ENCODE measurements at regions not wholly inside any gene's neighbourhood (a gene's known extent, or its start where the extent isn't known, plus 50 kb on each side); places are given as distances from the start of the nearest gene placed in this dataset.
"Not testable (repeated sequence)": the region's sequence is repeated elsewhere in the genome, so short reads cannot be mapped to it uniquely, and the experiment has no call there.

GRCh38 chr11:109512680-109513079 is 90.7 kb downstream of the C11orf87 start:
- peak; percentile 67 for DNase-seq (ENCODE audit: low read depth)
- TF ChIP-seq CTCF (IDR thresholded peaks at IDR 0.05; ENCODE audit: low read depth, low read length) (no peak), MAX (IDR thresholded peaks at IDR 0.05; ENCODE audit: low read depth, low read length) (peak; percentile 92), MYC (IDR thresholded peaks at IDR 0.05; ENCODE audit: low read depth, low read length) (peak; percentile 94)
- no peak overlapping the region for H3K4me3 ChIP-seq (ENCODE audit: low read depth, low read length)

GRCh38 chr11:109514313-109515018 is 92.5 kb downstream of the C11orf87 start:
- no peak overlapping the region for H3K4me3 ChIP-seq (ENCODE audit: low read depth, low read length)
- DNase-seq (ENCODE audit: low read depth) = peak; percentile 5
- TF ChIP-seq POLR2A (IDR thresholded peaks at IDR 0.05; ENCODE audit: extremely low read depth, insufficient read length) = no peak
- no peak for TF ChIP-seq MAX (IDR thresholded peaks at IDR 0.05; ENCODE audit: low read depth, low read length)
- TF ChIP-seq MYC (IDR thresholded peaks at IDR 0.05; ENCODE audit: low read depth, low read length) = no peak
- TF ChIP-seq CTCF (IDR thresholded peaks at IDR 0.05; ENCODE audit: low read depth, low read length) = no peak

GRCh38 chr11:109519253-109519652 is 97.3 kb downstream of the C11orf87 start:
- H3K4me3 ChIP-seq (ENCODE audit: low read depth, low read length) = no peak overlapping the region
- DNase-seq (ENCODE audit: low read depth) = no peak
- no peak for TF ChIP-seq MYC (IDR thresholded peaks at IDR 0.05; ENCODE audit: low read depth, low read length)
- TF ChIP-seq MAX (IDR thresholded peaks at IDR 0.05; ENCODE audit: low read depth, low read length) = no peak
- no peak for TF ChIP-seq POLR2A (IDR thresholded peaks at IDR 0.05; ENCODE audit: extremely low read depth, insufficient read length)
- TF ChIP-seq CTCF (IDR thresholded peaks at IDR 0.05; ENCODE audit: low read depth, low read length) = no peak

GRCh38 chr11:109521571-109522086 is 99.6 kb downstream of the C11orf87 start:
- TF ChIP-seq POLR2A (IDR thresholded peaks at IDR 0.05; ENCODE audit: extremely low read depth, insufficient read length) (no peak), MAX (IDR thresholded peaks at IDR 0.05; ENCODE audit: low read depth, low read length) (no peak), MYC (IDR thresholded peaks at IDR 0.05; ENCODE audit: low read depth, low read length) (no peak), CTCF (IDR thresholded peaks at IDR 0.05; ENCODE audit: low read depth, low read length) (no peak)
- no peak for DNase-seq (ENCODE audit: low read depth)
- H3K4me3 ChIP-seq (ENCODE audit: low read depth, low read length) = no peak overlapping the region

GRCh38 chr11:109522116-109522755 is 100.2 kb downstream of the C11orf87 start:
- DNase-seq (ENCODE audit: low read depth) = no peak
- TF ChIP-seq MYC (IDR thresholded peaks at IDR 0.05; ENCODE audit: low read depth, low read length) (no peak), MAX (IDR thresholded peaks at IDR 0.05; ENCODE audit: low read depth, low read length) (no peak), CTCF (IDR thresholded peaks at IDR 0.05; ENCODE audit: low read depth, low read length) (no peak), POLR2A (IDR thresholded peaks at IDR 0.05; ENCODE audit: extremely low read depth, insufficient read length) (no peak)
- H3K4me3 ChIP-seq (ENCODE audit: low read depth, low read length) = no peak overlapping the region

- H3K4me3 ChIP-seq (ENCODE audit: low read depth, low read length); DNase-seq (ENCODE audit: low read depth): not testable (repeated sequence)
Observed at GRCh38 chr11:109525636-109526035, 103.6 kb downstream of the C11orf87 start.
